ENCODE measurements at regions not wholly inside any gene's neighbourhood (a gene's known extent, or its start where the extent isn't known, plus 50 kb on each side); places are given as distances from the start of the nearest gene placed in this dataset.

- ATAC-seq = no peak
- Histone ChIP-seq H3K9me3 (ENCODE audit: low read length) (no peaks in the 10 kb centered on the region), H4K20me1 (ENCODE audit: low read length) (no peaks in the 10 kb centered on the region), H3K27ac (ENCODE audit: low read length) (no peak overlapping the region), H3K9ac (ENCODE audit: low read length) (no peak overlapping the region), H3K4me3 (ENCODE audit: low read length) (no peak overlapping the region), H3K27me3 (ENCODE audit: low read length) (0 out of 2 replicates have a peak, but pooled peaks cover 12% of the 10 kb centered on the region), H3K36me3 (ENCODE audit: low read depth, low read length) (no peaks in the 10 kb centered on the region), H3K4me2 (ENCODE audit: low read length) (no peak overlapping the region), H2AFZ (ENCODE audit: low read length) (no peak overlapping the region), H3K9me2 (replicated peaks; ENCODE audit: low read length) (no peaks in the 10 kb centered on the region), H3F3A (ENCODE audit: low read length, unreplicated experiment) (no peaks in the 10 kb centered on the region), H3K79me2 (ENCODE audit: low read length) (no peaks in the 10 kb centered on the region), H3K4me1 (ENCODE audit: insufficient read depth, low read length) (no peaks in the 10 kb centered on the region)
- intact Hi-C loops (cut with micrococcal nuclease) = no loop called here
- TF ChIP-seq EZH2phosphoT487 (IDR thresholded peaks at IDR 0.05; ENCODE audit: borderline replicate concordance, low read length) = no peak
- no peak for TF ChIP-seq CTCF (conservative IDR thresholded peaks at IDR 0.05; ENCODE audit: low read depth, low read length)
- no peak for TF ChIP-seq EZH2 (IDR thresholded peaks at IDR 0.05; ENCODE audit: low read length, unreplicated experiment)
- no peak for DNase-seq
- CTCF ChIA-PET = no interaction called here
- POLR2A ChIA-PET (ENCODE audit: unreplicated experiment) = no interaction called here
- no TSS peak for BruUV-seq (replicated peaks)
Measured at GRCh38 chr11:95517453-95517852, 272.1 kb downstream of the FAM76B start.

GRCh38 chr11:95516786-95517185 is 272.8 kb downstream of the FAM76B start:
- DNase-seq = peak; percentile 13
- no TSS peak for BruUV-seq (replicated peaks)
- Histone ChIP-seq H3F3A (ENCODE audit: low read length, unreplicated experiment) (no peaks in the 10 kb centered on the region), H3K9ac (ENCODE audit: low read length) (no peak overlapping the region), H3K4me1 (ENCODE audit: insufficient read depth, low read length) (no peaks in the 10 kb centered on the region), H3K4me2 (ENCODE audit: low read length) (no peak overlapping the region), H3K36me3 (ENCODE audit: low read depth, low read length) (no peaks in the 10 kb centered on the region), H3K27ac (ENCODE audit: low read length) (no peak overlapping the region), H3K79me2 (ENCODE audit: low read length) (no peaks in the 10 kb centered on the region), H3K9me2 (replicated peaks; ENCODE audit: low read length) (no peaks in the 10 kb centered on the region), H3K27me3 (ENCODE audit: low read length) (0 out of 2 replicates have a peak, but pooled peaks cover 12% of the 10 kb centered on the region), H2AFZ (ENCODE audit: low read length) (no peak overlapping the region), H4K20me1 (ENCODE audit: low read length) (no peaks in the 10 kb centered on the region), H3K4me3 (ENCODE audit: low read length) (no peak overlapping the region), H3K9me3 (ENCODE audit: low read length) (no peaks in the 10 kb centered on the region)
- ATAC-seq = no peak
- ChIA-PET POLR2A (ENCODE audit: unreplicated experiment) (no interaction called here), CTCF (no interaction called here)
- intact Hi-C loops (cut with micrococcal nuclease) = no loop called here
- TF ChIP-seq EZH2 (IDR thresholded peaks at IDR 0.05; ENCODE audit: low read length, unreplicated experiment) (no peak), CTCF (conservative IDR thresholded peaks at IDR 0.05; ENCODE audit: low read depth, low read length) (no peak), EZH2phosphoT487 (IDR thresholded peaks at IDR 0.05; ENCODE audit: borderline replicate concordance, low read length) (no peak)

GRCh38 chr11:95516175-95516574 is 273.4 kb downstream of the FAM76B start:
- intact Hi-C loops (cut with micrococcal nuclease) = no loop called here
- BruUV-seq (replicated peaks) = no TSS peak
- no peaks in the 10 kb centered on the region for H3K9me2 ChIP-seq (replicated peaks; ENCODE audit: low read length)

More at GRCh38 chr11:95516175-95516574, 273.4 kb downstream of the FAM76B start:
- Histone ChIP-seq H3K27ac (ENCODE audit: low read length) (no peak overlapping the region), H3K4me2 (ENCODE audit: low read length) (no peak overlapping the region), H3K9me3 (ENCODE audit: low read length) (no peaks in the 10 kb centered on the region), H3K4me3 (ENCODE audit: low read length) (no peak overlapping the region), H3K9ac (ENCODE audit: low read length) (no peak overlapping the region), H2AFZ (ENCODE audit: low read length) (no peak overlapping the region), H3K79me2 (ENCODE audit: low read length) (no peaks in the 10 kb centered on the region), H3K4me1 (ENCODE audit: insufficient read depth, low read length) (no peaks in the 10 kb centered on the region), H4K20me1 (ENCODE audit: low read length) (no peaks in the 10 kb centered on the region), H3F3A (ENCODE audit: low read length, unreplicated experiment) (no peaks in the 10 kb centered on the region), H3K27me3 (ENCODE audit: low read length) (0 out of 2 replicates have a peak, but pooled peaks cover 15% of the 10 kb centered on the region), H3K36me3 (ENCODE audit: low read depth, low read length) (no peaks in the 10 kb centered on the region)
- TF ChIP-seq EZH2 (IDR thresholded peaks at IDR 0.05; ENCODE audit: low read length, unreplicated experiment) (no peak), CTCF (conservative IDR thresholded peaks at IDR 0.05; ENCODE audit: low read depth, low read length) (no peak), EZH2phosphoT487 (IDR thresholded peaks at IDR 0.05; ENCODE audit: borderline replicate concordance, low read length) (no peak)
- DNase-seq (no peak), ATAC-seq (no peak)
- POLR2A ChIA-PET (ENCODE audit: unreplicated experiment) = no interaction called here
- CTCF ChIA-PET = no interaction called here
